OCI-LY1 (cell line): ENCODE measurements at regions not wholly inside any gene's neighbourhood (a gene's known extent, or its start where the extent isn't known, plus 50 kb on each side); places are given as distances from the start of the nearest gene placed in this dataset.

Source experiments
- H2AFZ ChIP-seq: fragments of 200-600 bp; sonication (generic), shearing (Covaris generic); 2 replicates; pipeline ENCODE4 v1.6.0; 2014; ENCODE audit warnings: antibody characterized with exemption, mild to moderate bottlenecking, low read length
- H3F3A ChIP-seq: fragments of 200-600 bp; sonication (generic), shearing (Covaris generic); 2 replicates; pipeline ENCODE4 v1.6.0; 2014; ENCODE audit warnings: mild to moderate bottlenecking, antibody characterized with exemption, low read length, moderate library complexity; ENCODE audit not compliant: insufficient read depth
- H3K27ac ChIP-seq: fragments of 200-600 bp; sonication (generic); 2 replicates; pipeline ENCODE4 v1.5.1; 2014; ENCODE audit warnings: low read length, mixed run types, mild to moderate bottlenecking, low read depth; ENCODE audit not compliant: poor library complexity, severe bottlenecking
- H3K27me3 ChIP-seq: fragments of 200-600 bp; sonication (generic); 2 replicates; pipeline ENCODE4 v1.6.0; 2014; ENCODE audit warnings: antibody characterized with exemption, mild to moderate bottlenecking, low read length, moderate library complexity; ENCODE audit not compliant: insufficient read depth
- H3K36me3 ChIP-seq: fragments of 200-600 bp; sonication (generic); 2 replicates; pipeline ENCODE4 v1.6.1; 2014; ENCODE audit warnings: mild to moderate bottlenecking, antibody characterized with exemption, low read length, moderate library complexity, mixed read lengths; ENCODE audit not compliant: insufficient read depth
- H3K4me1 ChIP-seq: fragments of 200-600 bp; sonication (generic); 2 replicates; pipeline ENCODE4 v1.5.1; 2014; ENCODE audit warnings: mild to moderate bottlenecking, low read length, moderate library complexity; ENCODE audit not compliant: insufficient read depth, severe bottlenecking
- H3K4me2 ChIP-seq: fragments of 200-600 bp; sonication (generic), shearing (Covaris generic); 2 replicates; pipeline ENCODE4 v1.6.1; 2014; ENCODE audit warnings: low read length
- H3K4me3 ChIP-seq: fragments of 200-600 bp; sonication (generic); 2 replicates; pipeline ENCODE4 v1.5.1; 2014; ENCODE audit warnings: low read length, low read depth, mild to moderate bottlenecking, mixed read lengths; ENCODE audit not compliant: poor library complexity, severe bottlenecking
- H3K79me2 ChIP-seq: fragments of 200-600 bp; shearing (Covaris generic); 2 replicates; pipeline ENCODE4 v1.6.1; 2016; ENCODE audit warnings: mixed run types, low read length, mixed read lengths; ENCODE audit not compliant: insufficient read depth
- H3K9ac ChIP-seq: fragments of 200-600 bp; sonication (generic), shearing (Covaris generic); 2 replicates; pipeline ENCODE4 v1.6.1; 2014; ENCODE audit warnings: mild to moderate bottlenecking, low read length, mixed read lengths
- H3K9me2 ChIP-seq: fragments of 200-600 bp; sonication (generic), shearing (Covaris generic); 2 replicates; pipeline ENCODE4 v1.6.1; 2014; ENCODE audit warnings: low read depth, mild to moderate bottlenecking, low read length, mixed read lengths
- H3K9me3 ChIP-seq: fragments of 200-600 bp; shearing (Covaris generic); 2 replicates; pipeline ENCODE4 v1.6.1; 2014; ENCODE audit warnings: low read length, mixed read lengths
- H4K20me1 ChIP-seq: fragments of 200-600 bp; sonication (generic), shearing (Covaris generic); 2 replicates; pipeline ENCODE4 v1.6.0; 2016; ENCODE audit warnings: mild to moderate bottlenecking, low read length; ENCODE audit not compliant: insufficient read depth
- EZH2 ChIP-seq: fragments of 200-600 bp; sonication (generic), shearing (Covaris generic); IDR thresholded peaks from 2 replicates; pipeline ENCODE4 v1.8.0; 2017; ENCODE audit warnings: borderline replicate concordance, mixed run types, mild to moderate bottlenecking, antibody characterized with exemption, low read length, moderate library complexity, mixed read lengths
- TF ChIP-seq, protein P1 (sequence below): fragments of 200-600 bp; sonication (generic), shearing (Covaris generic); IDR thresholded peaks from 2 replicates; pipeline ENCODE4 v1.5.1; 2017; ENCODE audit warnings: mild to moderate bottlenecking, antibody characterized with exemption, low read length, moderate library complexity, mixed read lengths

DNA sequence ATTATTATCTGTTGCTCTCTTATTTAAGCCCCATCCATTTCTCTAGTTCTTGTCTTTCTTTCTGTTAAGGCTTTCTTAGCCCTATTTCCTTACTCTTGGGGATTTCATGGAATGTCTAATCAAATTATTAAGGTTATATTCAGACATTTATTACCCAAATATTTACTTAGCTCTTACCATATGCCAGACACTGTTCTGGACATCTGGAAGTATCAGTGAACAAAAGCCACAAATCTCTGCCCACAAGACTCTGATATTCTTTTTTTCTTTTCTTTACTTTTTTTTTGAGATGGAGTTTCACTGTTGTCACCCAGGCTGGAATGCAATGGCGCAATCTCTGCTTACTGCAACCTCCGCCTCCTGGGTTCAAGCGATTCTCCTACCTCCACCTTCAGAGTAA lies 74.3 kb upstream of the NBL1 start:
- Histone ChIP-seq H3K36me3 (no peaks in the 10 kb centered on the region), H2AFZ (no peak overlapping the region), H3K27me3 (peaks cover 7% of the 10 kb centered on the region; the same call in 1 of the 2 replicates), H4K20me1 (no peaks in the 10 kb centered on the region), H3K9me2 (no peaks in the 10 kb centered on the region), H3K4me1 (no peaks in the 10 kb centered on the region), H3K9me3 (no peaks in the 10 kb centered on the region), H3K4me3 (no peak overlapping the region), H3K79me2 (no peaks in the 10 kb centered on the region), H3K4me2 (no peak overlapping the region), H3K9ac (no peak overlapping the region), H3F3A (no peaks in the 10 kb centered on the region), H3K27ac (no peak overlapping the region)
- TF ChIP-seq, protein P1, sequence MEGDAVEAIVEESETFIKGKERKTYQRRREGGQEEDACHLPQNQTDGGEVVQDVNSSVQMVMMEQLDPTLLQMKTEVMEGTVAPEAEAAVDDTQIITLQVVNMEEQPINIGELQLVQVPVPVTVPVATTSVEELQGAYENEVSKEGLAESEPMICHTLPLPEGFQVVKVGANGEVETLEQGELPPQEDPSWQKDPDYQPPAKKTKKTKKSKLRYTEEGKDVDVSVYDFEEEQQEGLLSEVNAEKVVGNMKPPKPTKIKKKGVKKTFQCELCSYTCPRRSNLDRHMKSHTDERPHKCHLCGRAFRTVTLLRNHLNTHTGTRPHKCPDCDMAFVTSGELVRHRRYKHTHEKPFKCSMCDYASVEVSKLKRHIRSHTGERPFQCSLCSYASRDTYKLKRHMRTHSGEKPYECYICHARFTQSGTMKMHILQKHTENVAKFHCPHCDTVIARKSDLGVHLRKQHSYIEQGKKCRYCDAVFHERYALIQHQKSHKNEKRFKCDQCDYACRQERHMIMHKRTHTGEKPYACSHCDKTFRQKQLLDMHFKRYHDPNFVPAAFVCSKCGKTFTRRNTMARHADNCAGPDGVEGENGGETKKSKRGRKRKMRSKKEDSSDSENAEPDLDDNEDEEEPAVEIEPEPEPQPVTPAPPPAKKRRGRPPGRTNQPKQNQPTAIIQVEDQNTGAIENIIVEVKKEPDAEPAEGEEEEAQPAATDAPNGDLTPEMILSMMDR = no peak
- no peak for TF ChIP-seq EZH2

DNA sequence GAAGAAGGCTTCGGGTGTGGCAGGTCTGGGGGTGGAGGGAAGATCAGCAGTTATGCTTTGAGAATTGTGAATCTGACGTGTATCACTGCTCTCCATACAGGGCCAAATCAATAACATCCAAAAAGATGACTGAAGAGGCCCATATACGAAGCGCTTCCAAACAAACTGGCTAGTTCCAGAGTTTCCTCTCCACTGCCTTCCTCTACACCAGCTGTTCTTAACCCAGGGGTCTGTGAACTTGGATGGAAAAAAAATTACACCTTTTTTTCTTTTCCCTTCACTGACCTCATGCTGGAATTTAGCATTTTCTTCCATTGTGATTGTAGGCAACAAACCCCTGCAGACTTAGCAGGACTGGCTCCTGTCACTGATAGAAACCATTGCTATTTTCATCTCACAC lies 77.1 kb upstream of the NBL1 start:
- Histone ChIP-seq H3F3A (no peaks in the 10 kb centered on the region), H3K4me2 (no peak overlapping the region), H3K9me2 (no peaks in the 10 kb centered on the region), H3K27me3 (peaks cover 6% of the 10 kb centered on the region; the same call in 1 of the 2 replicates), H3K9me3 (no peaks in the 10 kb centered on the region), H3K4me1 (no peaks in the 10 kb centered on the region), H3K36me3 (no peaks in the 10 kb centered on the region), H3K4me3 (no peak overlapping the region), H2AFZ (no peak overlapping the region), H3K9ac (no peak overlapping the region), H3K79me2 (no peaks in the 10 kb centered on the region), H3K27ac (no peak overlapping the region), H4K20me1 (no peaks in the 10 kb centered on the region)
- no peak for TF ChIP-seq EZH2
- TF ChIP-seq, protein P1 = no peak

DNA sequence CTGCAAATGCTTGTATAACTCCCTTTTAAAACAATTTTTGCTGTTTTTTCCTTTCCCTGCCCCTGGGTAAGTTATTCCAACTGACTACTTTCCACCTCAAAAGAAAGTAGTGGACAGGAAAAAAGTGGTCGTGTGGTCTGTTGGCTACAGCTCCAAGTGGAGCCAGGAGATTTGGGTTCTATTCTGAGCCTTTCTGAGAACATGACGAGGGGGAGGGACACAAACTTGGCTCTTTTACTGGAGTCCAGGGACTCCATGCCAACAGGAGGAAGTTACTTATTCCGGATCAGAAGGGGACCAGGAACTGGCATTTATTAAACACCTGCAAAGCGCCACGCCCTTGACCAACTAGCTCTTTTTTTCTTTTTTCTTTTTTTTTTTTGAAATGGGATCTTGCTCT lies 79.0 kb upstream of the CAPZB start:
- H4K20me1 ChIP-seq = no peaks in the 10 kb centered on the region
- H3K79me2 ChIP-seq = no peaks in the 10 kb centered on the region
- H3F3A ChIP-seq = no peaks in the 10 kb centered on the region
- no peaks in the 10 kb centered on the region; the same call in 1 of the 2 replicates for H3K27me3 ChIP-seq
- H3K4me1 ChIP-seq = no peaks in the 10 kb centered on the region
- H3K4me3 ChIP-seq = no peak overlapping the region
- no peak overlapping the region for H3K4me2 ChIP-seq
- no peak for TF ChIP-seq EZH2
- TF ChIP-seq, protein P1 = no peak
- no peaks in the 10 kb centered on the region for H3K9me2 ChIP-seq
- H3K9me3 ChIP-seq = no peaks in the 10 kb centered on the region
- no peak overlapping the region for H3K27ac ChIP-seq
- H2AFZ ChIP-seq = no peak overlapping the region
- H3K36me3 ChIP-seq = no peaks in the 10 kb centered on the region
- no peak overlapping the region for H3K9ac ChIP-seq
